A549 (cell line): ENCODE measurements at regions not wholly inside any gene's neighbourhood (a gene's known extent, or its start where the extent isn't known, plus 50 kb on each side); places are given as distances from the start of the nearest gene placed in this dataset.

Experiments
- CTCF ChIP-seq: fragments of >200 bp; sonication (Bioruptor Twin); formaldehyde crosslinking; IDR thresholded peaks from 3 replicates; pipeline ENCODE4 v1.5.1; 2016
- FOSL2 ChIP-seq, 2 experiments: fragments of 450-650 bp in 1 of 2; fragments of >200 bp in 1 of 2; sonication (Bioruptor Twin) in 1 of 2; formaldehyde crosslinking; IDR thresholded peaks; 2 replicates each; pipeline versions ENCODE4 v1.5.0 to v1.6.1; 2016 to 2020; ENCODE audit warnings: mild to moderate bottlenecking in 1 of 2, moderate library complexity in 1 of 2
- MAX ChIP-seq: IDR thresholded peaks from 2 replicates; pipeline ENCODE4 v1.6.1; 2012
- PHF8 ChIP-seq: fragments of 200-600 bp; sonication (generic); IDR thresholded peaks from 2 replicates; pipeline ENCODE4 v1.6.1; 2016; ENCODE audit warnings: low read depth, mild to moderate bottlenecking, antibody characterized with exemption, moderate library complexity, borderline replicate concordance
- RAD21 ChIP-seq, 2 experiments: fragments of >200 bp in 1 of 2; sonication (Bioruptor Twin) in 1 of 2; formaldehyde crosslinking in 1 of 2; IDR thresholded peaks in 1 of 2; conservative IDR thresholded peaks in 1 of 2; 2 replicates in 1 of 2; 3 replicates in 1 of 2; pipeline ENCODE4 v1.6.1; 2012 to 2018; ENCODE audit warnings: inconsistent platforms in 1 of 2
- RARB ChIP-seq: fragments of 250-450 bp; sonication (Bioruptor Pico); IDR thresholded peaks from 2 replicates; pipeline ENCODE4 v1.8.0; 2021; ENCODE audit warnings: mild to moderate bottlenecking, moderate library complexity
- RFX5 ChIP-seq: fragments of 450-650 bp; IDR thresholded peaks from 2 replicates; pipeline ENCODE4 v1.7.1; 2014; ENCODE audit warnings: antibody characterized with exemption, mild to moderate bottlenecking, moderate library complexity
- ZC3H11A ChIP-seq: fragments of 450-650 bp; IDR thresholded peaks from 2 replicates; pipeline ENCODE4 v1.6.1; 2014; ENCODE audit warnings: antibody characterized with exemption, mild to moderate bottlenecking

- TF ChIP-seq CTCF (no peak), MAX (no peak), RAD21 (conservative IDR thresholded peaks at IDR 0.05 in 1 of 2, IDR thresholded peaks at IDR 0.05 in 1 of 2) (no peak), ZC3H11A (no peak), FOSL2 (IDR thresholded peaks at IDR 0.05) (no peak), FOSL2 (CRISPR knock-in tag; IDR thresholded peaks at IDR 0.05) (no peak), PHF8 (no peak), RARB (CRISPR knock-in tag) (no peak), RFX5 (no peak)
Measured at GRCh38 chr9:25078202-25078601, 532.5 kb upstream of the IZUMO3 start.
